ENCODE measurements at regions not wholly inside any gene's neighbourhood (a gene's known extent, or its start where the extent isn't known, plus 50 kb on each side); places are given as distances from the start of the nearest gene placed in this dataset.

- TF ChIP-seq CTCF (IDR thresholded peaks at IDR 0.05) (no peak), POLR2A (IDR thresholded peaks at IDR 0.05) (no peak), EP300 (IDR thresholded peaks at IDR 0.05) (no peak)
Measured at GRCh38 chr11:87767615-87768014, 407.6 kb downstream of the RAB38 start.

All from tibial nerve (tissue), 4 donors.